NB4 (cell line): ENCODE measurements at regions not wholly inside any gene's neighbourhood (a gene's known extent, or its start where the extent isn't known, plus 50 kb on each side); places are given as distances from the start of the nearest gene placed in this dataset.

ENCODE experiments used
- DNase-seq: peaks from one replicate; pipeline ENCODE4 v3.0.0; 2010; ENCODE audit warnings: low read depth
- H3K4me3 ChIP-seq: one replicate; pipeline ENCODE4 v1.5.1; 2011; ENCODE audit warnings: mild to moderate bottlenecking, low read depth, low read length, moderate library complexity
- MYC ChIP-seq: IDR thresholded peaks from 2 replicates; pipeline ENCODE4 v1.6.1; 2011; ENCODE audit warnings: low read depth, low read length
- POLR2A ChIP-seq: IDR thresholded peaks from 2 replicates; pipeline ENCODE4 v1.6.1; 2011; ENCODE audit warnings: mild to moderate bottlenecking; ENCODE audit not compliant: insufficient read length; ENCODE audit errors: extremely low read depth
- TF ChIP-seq, protein P1 (sequence below): IDR thresholded peaks from 2 replicates; pipeline ENCODE4 v1.6.1; 2011; ENCODE audit warnings: low read depth, low read length
- TF ChIP-seq, protein P2 (sequence below): IDR thresholded peaks from one replicate; pipeline ENCODE4 v1.5.1; 2012; ENCODE audit warnings: low read depth, low read length

DNA sequence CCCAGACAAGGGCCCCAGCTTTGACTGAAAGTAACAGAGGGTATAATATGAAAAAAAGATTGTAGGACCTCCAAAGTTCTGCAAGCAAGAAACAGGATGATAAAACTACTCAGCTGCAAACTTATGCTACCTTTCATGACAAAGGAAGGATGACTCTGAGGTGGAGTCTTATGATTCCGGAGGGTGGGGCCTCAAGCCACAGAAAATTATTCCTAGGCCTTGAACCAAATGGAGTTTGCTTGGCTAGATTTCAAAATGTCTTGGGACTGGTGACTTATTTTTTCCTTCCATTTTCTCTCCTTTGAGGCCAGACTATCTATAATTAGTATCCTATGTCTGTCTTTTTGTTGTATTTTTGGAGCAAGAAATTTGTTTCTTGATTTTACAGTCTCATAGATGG, 336.4 kb downstream of the LRIG3 start:
- H3K4me3 ChIP-seq: no peak overlapping the region
- no peak for DNase-seq
- TF ChIP-seq, protein P1, sequence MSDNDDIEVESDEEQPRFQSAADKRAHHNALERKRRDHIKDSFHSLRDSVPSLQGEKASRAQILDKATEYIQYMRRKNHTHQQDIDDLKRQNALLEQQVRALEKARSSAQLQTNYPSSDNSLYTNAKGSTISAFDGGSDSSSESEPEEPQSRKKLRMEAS: no peak

DNA sequence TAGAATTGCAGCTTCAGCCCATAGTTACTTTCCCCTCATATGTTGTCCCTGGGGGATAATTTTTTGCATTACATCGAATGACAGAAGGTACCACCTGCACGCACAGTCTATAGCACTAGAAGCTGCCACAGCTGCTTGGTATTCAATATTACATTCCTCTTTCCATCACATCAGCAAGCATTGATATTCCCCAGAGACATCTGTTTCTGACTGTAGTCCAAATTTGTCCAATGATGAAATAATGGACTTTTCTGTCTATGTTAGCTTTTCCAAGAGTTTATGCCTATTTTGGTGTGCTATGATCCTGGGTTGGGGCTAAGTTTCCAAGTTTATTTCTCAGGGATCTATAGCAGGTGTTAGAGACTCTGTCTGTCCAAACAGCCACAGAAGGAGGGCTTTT, 335.4 kb downstream of the LRIG3 start:
- no peak overlapping the region for H3K4me3 ChIP-seq
- TF ChIP-seq POLR2A (no peak), MYC (no peak)
- TF ChIP-seq, protein P2, sequence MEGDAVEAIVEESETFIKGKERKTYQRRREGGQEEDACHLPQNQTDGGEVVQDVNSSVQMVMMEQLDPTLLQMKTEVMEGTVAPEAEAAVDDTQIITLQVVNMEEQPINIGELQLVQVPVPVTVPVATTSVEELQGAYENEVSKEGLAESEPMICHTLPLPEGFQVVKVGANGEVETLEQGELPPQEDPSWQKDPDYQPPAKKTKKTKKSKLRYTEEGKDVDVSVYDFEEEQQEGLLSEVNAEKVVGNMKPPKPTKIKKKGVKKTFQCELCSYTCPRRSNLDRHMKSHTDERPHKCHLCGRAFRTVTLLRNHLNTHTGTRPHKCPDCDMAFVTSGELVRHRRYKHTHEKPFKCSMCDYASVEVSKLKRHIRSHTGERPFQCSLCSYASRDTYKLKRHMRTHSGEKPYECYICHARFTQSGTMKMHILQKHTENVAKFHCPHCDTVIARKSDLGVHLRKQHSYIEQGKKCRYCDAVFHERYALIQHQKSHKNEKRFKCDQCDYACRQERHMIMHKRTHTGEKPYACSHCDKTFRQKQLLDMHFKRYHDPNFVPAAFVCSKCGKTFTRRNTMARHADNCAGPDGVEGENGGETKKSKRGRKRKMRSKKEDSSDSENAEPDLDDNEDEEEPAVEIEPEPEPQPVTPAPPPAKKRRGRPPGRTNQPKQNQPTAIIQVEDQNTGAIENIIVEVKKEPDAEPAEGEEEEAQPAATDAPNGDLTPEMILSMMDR: no peak
- TF ChIP-seq, protein P1: no peak
- DNase-seq: no peak

DNA sequence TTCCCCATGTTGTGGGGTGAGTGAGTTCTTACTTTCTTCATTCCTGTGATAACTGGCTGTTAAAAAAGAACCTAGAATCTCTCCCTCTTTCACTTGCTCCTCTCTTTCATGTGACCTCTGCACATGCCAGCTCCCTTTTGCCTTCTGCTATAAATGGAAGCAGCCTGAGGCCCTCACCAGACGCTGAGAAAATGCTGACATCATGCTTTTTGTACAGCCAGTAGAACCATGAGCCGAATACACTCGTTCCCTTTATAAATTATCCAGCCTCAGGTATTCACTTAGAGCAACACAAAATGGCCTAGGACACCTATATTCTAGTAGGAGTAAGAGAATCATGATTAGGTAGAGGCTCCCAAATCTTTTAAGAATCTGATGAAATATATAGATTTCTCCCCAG, 333.5 kb downstream of the LRIG3 start:
- no peak overlapping the region for H3K4me3 ChIP-seq
- DNase-seq: no peak
- TF ChIP-seq POLR2A (no peak), MYC (no peak)
- TF ChIP-seq, protein P2: no peak
- TF ChIP-seq, protein P1: no peak

DNA sequence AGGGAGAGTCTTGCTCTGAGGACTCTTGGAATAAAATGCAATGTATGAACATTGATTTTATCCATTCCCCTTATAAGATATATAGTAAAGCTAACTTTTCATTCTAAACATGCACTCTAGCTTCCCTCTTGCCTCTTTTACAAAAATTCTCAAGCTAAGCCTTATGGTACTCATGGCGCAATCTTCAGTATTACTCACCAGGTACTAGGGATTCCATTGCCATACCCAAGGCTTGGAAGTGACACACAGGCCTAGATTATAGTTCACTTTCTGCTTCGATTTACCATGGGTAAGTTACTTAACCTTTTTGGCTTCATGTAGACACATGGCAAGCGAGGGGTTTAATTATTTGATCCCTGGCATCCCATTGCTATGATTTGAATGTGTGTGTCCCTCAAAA, 331.5 kb downstream of the LRIG3 start:
- no peak for DNase-seq
- H3K4me3 ChIP-seq: no peak overlapping the region
- TF ChIP-seq MYC (no peak), POLR2A (no peak)
- TF ChIP-seq, protein P1: no peak
- TF ChIP-seq, protein P2: no peak

DNA sequence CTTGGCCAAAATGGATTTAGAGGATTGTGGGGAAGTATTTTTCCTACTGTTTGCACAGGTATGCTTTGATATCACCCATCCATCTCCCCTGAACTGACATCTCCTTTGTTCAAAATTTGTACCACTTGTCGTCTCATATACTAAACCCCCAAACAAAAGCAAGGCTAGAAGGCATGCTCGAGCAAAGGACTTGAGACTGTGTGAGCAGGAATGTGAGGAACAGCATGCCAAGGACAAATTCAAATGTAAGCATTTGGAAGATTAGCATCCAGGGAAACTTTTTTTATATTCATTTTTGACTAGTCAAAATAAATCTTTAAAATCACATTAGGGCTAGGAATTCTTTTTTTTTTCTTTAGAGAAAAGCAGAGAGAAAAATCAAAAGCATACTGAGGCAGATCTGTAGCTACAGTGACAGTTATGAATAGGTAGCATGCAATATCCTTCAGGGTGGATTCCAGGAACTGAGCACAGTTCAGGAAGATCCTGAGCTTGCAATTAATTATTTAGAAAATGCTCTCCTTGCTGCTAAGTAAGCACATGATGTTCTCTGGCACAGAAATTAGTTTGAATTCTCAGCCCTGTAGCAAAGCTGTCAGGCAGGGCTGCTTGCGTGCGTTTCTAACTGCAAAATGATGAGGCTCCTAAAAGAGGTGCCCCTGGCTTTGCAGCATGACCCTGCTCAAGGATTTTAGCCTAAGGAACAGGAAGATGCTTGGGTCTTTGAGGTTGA, 327.7 kb downstream of the LRIG3 start:
- no peak overlapping the region for H3K4me3 ChIP-seq
- DNase-seq: no peak
- TF ChIP-seq MYC: no peak
- TF ChIP-seq, protein P1: no peak
- TF ChIP-seq, protein P2: no peak
- TF ChIP-seq POLR2A: no peak

DNA sequence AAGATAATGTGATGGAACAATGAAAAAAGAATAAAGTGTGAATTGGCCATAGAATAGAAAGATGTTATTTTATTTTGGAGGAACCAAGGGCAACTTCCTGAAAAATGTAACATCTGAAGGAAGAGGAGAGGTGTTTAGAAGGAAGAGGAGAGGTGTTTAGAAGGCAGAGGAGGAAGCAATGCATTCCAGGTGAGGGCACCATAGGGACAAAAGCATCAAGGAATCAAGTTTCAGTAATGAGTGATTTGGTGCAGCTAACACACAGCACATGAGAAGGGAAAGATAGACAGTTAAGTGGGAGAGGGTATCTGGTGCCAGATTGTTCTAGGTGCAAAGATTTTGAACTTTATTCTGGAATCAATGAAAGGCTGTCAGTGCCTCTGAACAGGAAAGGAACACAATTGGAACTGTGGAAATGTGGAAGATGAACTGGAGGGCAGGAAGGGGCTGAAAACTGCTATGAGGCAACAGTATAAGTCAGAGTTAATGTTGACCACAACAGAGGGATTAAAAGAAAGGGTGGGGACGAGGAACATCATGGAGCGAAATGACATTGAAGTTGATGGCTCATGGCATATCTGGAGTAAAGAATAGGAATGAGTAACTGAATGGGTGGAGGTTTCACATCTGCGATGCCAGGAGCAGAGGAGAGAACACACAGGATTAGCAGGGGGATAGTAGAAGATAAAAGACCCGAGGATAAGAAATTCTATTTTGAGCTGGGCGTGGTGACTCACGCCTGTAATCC, 326.6 kb downstream of the LRIG3 start:
- no peak overlapping the region for H3K4me3 ChIP-seq
- TF ChIP-seq, protein P2: no peak
- TF ChIP-seq POLR2A: no peak
- no peak for DNase-seq
